ENCODE measurements at regions not wholly inside any gene's neighbourhood (a gene's known extent, or its start where the extent isn't known, plus 50 kb on each side); places are given as distances from the start of the nearest gene placed in this dataset.

GRCh38 chr7:135257-135653 lies 57.1 kb upstream of the FAM20C start:
- TF ChIP-seq POLR2A (IDR thresholded peaks at IDR 0.05; ENCODE audit: extremely low read depth, insufficient read length): no peak
- no peak for TF ChIP-seq CTCF (IDR thresholded peaks at IDR 0.05; ENCODE audit: low read depth, low read length)

Measured in NB4 (cell line).